Tibial nerve (tissue), 4 donors: ENCODE measurements at regions not wholly inside any gene's neighbourhood (a gene's known extent, or its start where the extent isn't known, plus 50 kb on each side); places are given as distances from the start of the nearest gene placed in this dataset.

Source experiments
- EP300 ChIP-seq, 2 donors: sonication (generic); formaldehyde crosslinking; IDR thresholded peaks; one replicate each; pipeline ENCODE4 v1.6.1; 2017; ENCODE audit warnings: antibody characterized with exemption in 2 of 2, mild to moderate bottlenecking in 1 of 2
- POLR2A ChIP-seq, 2 donors: fragments of 450-650 bp; IDR thresholded peaks; one replicate each; pipeline ENCODE4 v1.6.1; 2017; ENCODE audit warnings: antibody characterized with exemption in 2 of 2, mild to moderate bottlenecking in 2 of 2, moderate library complexity in 2 of 2
- TF ChIP-seq, protein P1 (sequence below), 5 experiments: fragments of 200-600 bp in 3 of 5; fragments of 450-650 bp in 2 of 5; sonication (generic) in 3 of 5; IDR thresholded peaks; one replicate each; pipeline ENCODE4 v1.5.1; 2016 to 2019; ENCODE audit warnings: antibody characterized with exemption in 5 of 5, mild to moderate bottlenecking in 3 of 5, moderate library complexity in 2 of 5

- TF ChIP-seq, protein P1, sequence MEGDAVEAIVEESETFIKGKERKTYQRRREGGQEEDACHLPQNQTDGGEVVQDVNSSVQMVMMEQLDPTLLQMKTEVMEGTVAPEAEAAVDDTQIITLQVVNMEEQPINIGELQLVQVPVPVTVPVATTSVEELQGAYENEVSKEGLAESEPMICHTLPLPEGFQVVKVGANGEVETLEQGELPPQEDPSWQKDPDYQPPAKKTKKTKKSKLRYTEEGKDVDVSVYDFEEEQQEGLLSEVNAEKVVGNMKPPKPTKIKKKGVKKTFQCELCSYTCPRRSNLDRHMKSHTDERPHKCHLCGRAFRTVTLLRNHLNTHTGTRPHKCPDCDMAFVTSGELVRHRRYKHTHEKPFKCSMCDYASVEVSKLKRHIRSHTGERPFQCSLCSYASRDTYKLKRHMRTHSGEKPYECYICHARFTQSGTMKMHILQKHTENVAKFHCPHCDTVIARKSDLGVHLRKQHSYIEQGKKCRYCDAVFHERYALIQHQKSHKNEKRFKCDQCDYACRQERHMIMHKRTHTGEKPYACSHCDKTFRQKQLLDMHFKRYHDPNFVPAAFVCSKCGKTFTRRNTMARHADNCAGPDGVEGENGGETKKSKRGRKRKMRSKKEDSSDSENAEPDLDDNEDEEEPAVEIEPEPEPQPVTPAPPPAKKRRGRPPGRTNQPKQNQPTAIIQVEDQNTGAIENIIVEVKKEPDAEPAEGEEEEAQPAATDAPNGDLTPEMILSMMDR (IDR thresholded peaks at IDR 0.05) = no peak
- TF ChIP-seq POLR2A (IDR thresholded peaks at IDR 0.05) = no peak
- TF ChIP-seq EP300 (IDR thresholded peaks at IDR 0.05) = no peak
Measured at GRCh38 chr20:48457193-48458002, 370.4 kb downstream of the PREX1 start.
